ENCODE measurements at regions not wholly inside any gene's neighbourhood (a gene's known extent, or its start where the extent isn't known, plus 50 kb on each side); places are given as distances from the start of the nearest gene placed in this dataset.

- no peak for TF ChIP-seq MYC (IDR thresholded peaks at IDR 0.05; ENCODE audit: borderline replicate concordance, low read length)
- TF ChIP-seq NR3C1 (IDR thresholded peaks at IDR 0.05) = no peak
- no peak for TF ChIP-seq CTCF (IDR thresholded peaks at IDR 0.05)
- TF ChIP-seq RFX5 (IDR thresholded peaks at IDR 0.05) = no peak
- no peak for TF ChIP-seq HMGXB4 (CRISPR knock-in tag; IDR thresholded peaks at IDR 0.05; ENCODE audit: borderline replicate concordance)
- TF ChIP-seq POLR2A (IDR thresholded peaks at IDR 0.05; ENCODE audit: low read length) = no peak
- TF ChIP-seq HOXB13 (CRISPR knock-in tag; IDR thresholded peaks at IDR 0.05; ENCODE audit: low read depth) = no peak
- no peak for TF ChIP-seq JUNB (IDR thresholded peaks at IDR 0.05)
- no peak for TF ChIP-seq HDAC2 (IDR thresholded peaks at IDR 0.05)
- TF ChIP-seq EP300 (IDR thresholded peaks at IDR 0.05) = 0 out of 5 replicates have a peak, but pooled peaks of 1 of the 2 experiments have one; percentile 14
These were observed 217.5 kb upstream of the SGCD start for GRCh38 chr5:156109317-156110023.

Measured in A549 (cell line).